Left renal pelvis (tissue), 4 donors: ENCODE measurements at regions not wholly inside any gene's neighbourhood (a gene's known extent, or its start where the extent isn't known, plus 50 kb on each side); places are given as distances from the start of the nearest gene placed in this dataset.

Experiments used
- DNase-seq, 4 donors: peaks; one replicate each; pipeline ENCODE4 v3.0.0-alpha.2; 2013; ENCODE audit warnings: low read depth in 4 of 4, low spot score in 3 of 4

DNA sequence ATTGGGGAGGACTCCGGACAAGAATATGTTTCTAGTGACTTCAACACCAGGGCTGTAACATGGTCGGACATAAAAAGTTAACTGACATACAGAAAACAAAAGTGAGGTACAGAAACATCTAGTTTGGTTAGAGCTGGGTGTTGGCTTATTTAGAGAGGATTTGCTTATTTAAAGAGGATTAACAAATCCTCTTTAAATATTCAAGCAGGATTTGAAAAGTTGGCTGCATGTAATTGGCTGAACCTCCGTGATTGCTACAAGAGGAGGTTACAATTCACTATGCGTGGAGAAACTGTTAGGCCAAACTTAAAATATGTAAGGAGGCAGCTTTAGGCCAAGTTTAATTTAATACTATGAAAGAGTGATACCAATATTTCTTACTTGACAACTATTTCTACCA is 2707.4 kb downstream of the ARAP2 start:
- DNase-seq = no peak

DNA sequence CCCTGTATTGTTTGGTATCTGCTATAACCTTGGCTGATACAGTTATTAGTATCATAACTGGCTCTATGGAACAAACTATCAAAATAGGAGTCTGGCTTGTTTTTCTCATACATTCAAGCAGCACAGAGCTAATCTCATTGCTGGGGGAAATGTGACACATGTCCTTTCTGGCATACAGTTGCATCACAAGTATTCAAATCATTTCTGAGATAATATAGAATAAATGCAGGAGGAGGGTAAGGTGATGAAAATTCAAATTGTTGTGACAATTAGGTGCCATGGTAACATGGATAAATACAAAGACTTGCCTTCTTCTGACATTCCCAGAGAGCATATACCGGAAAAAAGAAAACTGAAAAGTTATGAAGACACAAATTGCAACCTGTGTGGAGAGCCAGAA is 2706.8 kb downstream of the ARAP2 start:
- no peak for DNase-seq

DNA sequence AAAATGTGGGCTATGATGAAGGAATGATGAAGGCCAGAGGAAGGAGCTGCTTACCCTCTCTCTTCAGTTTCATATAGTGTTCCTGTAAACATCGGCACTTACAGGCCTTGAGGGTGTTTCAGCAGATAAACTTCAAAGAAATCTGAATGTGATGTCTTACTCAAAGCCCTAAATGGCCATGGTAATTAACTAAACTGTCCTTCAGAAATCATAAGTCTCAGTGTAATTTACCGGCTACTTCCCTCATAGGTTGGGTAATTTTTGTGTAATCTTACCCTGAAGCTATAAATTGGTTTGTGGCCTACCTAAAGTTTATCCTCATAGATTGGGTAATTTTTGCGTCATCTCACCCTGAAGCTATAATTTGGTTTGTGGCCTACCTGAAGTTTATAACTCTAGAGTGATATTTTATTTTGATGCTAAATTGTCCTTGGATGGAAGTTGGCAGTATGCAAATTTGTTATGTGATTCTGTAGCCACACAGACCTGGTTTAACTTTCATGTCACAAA is 2700.3 kb downstream of the ARAP2 start:
- no peak for DNase-seq

DNA sequence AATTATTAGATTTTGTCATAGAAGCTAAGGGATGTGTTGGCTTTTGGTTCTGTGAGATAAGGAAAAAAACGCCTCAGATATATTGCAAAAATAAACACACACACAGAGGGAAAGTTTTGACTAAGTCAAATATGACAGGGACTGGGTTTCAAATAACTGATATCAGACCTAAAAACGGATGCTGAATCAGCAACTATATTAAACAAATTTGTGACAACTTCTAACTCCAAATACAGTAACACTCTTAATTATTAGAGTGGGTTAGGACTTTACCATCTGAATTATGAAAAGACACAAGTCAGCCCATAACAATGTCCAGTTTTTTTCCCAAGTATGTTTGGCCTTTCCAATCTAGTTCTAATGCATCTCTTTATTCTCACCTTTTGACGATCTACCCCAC is 2693.1 kb downstream of the ARAP2 start:
- DNase-seq = no peak

DNA sequence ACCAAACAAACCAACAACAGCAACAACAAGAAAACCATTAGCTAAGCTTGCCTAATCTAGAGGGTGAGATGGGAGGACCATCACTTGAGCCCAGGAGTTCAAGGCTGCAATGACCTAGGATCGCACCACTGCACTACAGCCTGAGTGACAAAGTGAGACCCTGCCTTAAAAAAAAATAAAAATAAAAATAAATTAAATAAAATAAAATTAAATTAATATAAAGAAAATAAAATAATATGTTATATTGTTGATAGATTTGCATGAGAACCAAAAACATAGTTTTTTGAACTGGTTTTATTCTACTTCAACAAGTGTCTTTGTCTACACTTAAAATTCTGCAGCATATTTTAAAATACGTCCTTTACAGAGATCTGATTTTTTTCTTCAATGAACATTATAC is 2683.1 kb downstream of the ARAP2 start:
- no peak for DNase-seq

DNA sequence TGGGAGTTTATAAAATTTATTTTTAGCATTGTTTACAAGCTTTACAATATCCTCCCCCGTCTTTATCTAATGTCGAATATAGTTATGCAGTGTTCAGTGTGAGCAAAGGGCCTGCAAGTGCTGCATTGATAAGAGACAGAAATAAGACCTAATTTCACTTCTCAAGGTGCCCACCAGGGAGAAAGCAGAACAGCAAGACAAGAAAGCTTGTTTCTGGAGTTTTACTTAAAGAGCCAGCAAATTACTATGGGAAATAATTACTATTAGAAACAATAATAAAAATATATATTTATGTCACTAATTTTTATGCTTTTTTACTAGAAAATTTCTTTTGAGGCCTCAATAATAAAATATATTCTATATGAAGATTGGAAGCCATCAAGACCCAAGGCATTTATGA is 2677.7 kb downstream of the ARAP2 start:
- DNase-seq = no peak

DNA sequence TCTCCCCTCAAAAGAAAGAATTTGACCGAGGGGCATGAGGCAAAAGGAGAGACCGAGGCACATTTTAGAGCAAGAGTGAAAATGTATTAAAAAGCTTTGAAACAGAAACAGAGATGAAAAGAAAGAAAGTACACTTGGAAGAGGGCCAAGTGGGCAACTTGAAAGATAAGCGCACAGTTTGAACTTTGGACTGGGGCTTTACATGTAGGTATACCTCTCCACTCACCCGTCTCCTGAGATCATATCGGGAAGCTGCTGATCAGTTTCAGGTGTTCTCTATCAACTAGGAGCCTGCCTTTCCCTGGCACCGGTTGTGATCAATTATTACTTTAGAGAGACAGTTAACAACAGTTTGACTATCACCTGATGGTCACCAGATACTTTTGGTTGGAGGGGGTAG is 2666.5 kb downstream of the ARAP2 start:
- DNase-seq = no peak

DNA sequence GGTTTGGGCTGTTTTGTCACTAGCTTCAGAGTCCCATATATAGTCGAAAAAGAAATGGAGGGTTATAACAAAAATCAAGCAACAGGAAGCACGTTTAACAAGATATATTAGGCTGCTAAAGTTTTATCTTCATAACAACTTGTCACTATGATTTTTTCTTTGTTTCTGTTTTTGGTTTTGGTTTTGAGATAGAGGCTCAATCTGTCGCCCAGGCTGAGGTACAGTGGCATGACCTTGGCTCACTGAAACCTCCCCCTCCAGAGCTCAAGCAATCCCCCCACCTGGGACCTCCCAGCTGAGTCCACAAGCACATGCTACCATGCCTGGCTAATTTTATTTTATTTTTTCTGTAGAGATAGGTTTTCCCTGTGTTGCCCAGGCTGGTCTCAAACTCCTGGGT is 2664.4 kb downstream of the ARAP2 start:
- no peak for DNase-seq

DNA sequence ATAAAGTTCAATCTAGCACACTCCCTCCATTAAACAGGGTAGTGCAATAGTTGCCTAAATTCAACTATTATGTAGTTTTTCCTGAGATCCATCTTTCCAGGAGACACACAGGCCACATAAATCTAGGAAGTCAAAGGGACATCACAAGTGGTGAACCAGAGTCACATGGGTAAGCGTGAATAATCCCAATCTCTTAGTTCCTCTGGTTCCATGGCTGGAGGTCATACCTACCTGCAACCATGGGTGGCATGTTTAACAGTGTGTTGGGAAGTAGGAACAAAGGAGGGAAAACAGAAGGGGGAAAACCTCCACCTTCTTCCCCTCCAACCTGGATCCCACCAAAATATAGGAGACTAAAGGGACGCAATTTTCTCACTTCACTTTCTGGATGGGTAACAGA is 2651.6 kb downstream of the ARAP2 start:
- DNase-seq = no peak

DNA sequence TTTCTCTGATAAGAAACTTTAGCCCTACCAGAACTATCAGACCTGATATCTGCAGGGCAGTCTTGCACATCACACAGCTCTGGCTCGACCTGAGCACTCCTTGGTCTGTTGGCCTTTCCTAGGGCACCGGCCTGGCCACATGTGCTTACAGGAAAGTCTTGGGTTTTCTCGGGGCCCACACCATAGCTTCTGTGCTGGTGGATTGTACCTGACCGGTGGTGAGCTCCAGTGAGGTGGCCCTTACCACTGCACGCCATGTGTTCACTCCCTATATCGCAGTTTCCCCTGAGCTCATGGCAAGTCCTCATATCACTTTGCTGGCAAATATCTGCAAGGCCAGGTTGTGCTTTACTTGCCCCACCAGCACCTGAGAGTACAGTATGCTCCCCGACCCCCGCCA is 2637.4 kb downstream of the ARAP2 start:
- DNase-seq = no peak

DNA sequence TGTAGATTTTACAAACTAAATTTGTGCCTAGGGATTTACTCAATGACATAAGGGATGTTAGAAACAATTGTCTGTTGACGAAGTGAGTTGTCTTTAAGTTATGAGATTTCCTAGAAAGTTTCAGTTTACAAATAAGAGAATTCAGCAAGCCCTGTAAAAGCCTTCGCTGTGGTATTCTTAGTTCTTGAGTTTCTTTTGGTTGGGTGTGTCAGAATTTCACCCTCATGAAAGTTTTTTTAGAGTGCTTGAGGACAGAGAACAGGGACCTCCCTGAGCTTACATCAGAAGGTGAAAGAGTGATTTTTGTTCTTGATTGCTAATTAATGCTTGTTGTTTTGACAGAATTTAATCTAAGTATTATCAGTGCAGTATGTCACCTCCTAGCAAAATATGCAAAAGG is 2628.2 kb downstream of the ARAP2 start:
- DNase-seq = no peak

DNA sequence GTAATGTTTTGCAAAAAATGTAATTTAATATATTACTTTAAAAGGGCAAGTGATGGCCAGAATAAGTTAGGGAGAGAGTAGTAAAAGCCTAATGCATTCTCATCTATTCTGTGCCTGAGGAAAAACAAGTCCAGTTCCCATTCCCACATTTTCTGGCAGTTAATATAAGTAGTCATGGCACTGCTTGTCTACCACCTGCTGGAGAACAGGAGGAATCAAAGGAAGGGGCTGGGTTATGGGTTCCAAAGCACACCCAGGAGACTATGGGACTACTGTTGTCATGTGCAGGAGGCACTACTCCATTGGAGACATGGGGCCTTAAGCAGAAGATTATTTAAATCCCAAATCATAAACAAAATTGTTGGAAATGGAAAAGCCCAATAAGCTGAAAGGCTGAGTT is 2618.6 kb downstream of the ARAP2 start:
- no peak for DNase-seq

DNA sequence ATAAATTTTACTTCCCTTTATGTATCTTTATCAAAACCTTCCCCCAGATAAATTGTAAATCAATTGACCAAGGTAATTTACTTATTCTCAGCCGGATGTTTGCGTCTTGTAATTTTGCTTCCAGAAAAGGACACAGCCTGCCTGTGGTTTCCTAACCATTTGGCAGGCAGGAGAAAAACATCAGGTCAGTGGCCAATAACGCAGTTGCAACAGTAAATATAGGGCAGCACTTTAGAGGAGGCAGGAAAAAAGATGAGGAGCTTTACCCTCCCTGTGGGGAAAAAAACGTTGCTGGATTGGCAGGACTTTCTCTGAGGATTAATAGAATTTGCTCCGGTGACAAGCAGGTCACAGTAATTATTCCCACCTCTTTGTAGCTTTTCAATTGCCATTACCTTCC is 2618.1 kb downstream of the ARAP2 start:
- DNase-seq = no peak

DNA sequence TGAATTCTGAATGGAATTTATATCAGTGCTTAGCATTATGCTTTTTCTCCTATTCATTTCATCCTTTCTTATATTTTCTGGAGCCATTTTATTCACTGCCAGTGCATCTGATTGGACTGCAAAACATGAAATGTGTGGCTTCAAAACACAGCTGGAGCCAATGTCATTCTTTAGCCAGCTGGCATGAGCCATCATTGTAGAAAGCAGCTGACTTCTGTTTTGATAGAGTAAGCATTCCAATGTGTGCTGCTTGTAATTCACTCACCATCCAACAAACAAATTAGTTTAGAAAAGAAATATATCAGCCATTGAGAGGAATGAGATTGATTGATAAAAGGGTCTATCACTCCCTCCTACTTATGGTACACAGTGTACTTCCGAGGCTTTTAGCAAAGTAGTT is 2616.0 kb downstream of the ARAP2 start:
- no peak for DNase-seq

DNA sequence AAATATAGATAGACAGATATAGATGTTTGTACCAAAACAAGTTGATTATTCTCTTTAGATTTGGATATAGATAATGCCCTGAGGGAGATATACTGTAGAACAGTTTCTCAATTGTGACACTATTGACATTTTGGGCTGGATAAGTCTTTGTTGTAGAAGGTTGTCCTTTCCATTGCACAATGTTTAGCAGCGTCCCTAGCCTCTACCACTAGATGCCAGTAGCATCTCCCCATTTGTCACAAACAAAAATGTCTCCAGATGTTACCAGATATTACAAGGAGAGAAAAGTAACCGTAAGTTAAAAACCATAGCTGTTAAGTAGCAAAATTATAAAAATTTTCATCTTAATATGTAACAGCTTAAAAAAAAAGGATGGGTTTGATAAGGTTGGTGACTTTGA is 2595.3 kb downstream of the ARAP2 start:
- no peak for DNase-seq

DNA sequence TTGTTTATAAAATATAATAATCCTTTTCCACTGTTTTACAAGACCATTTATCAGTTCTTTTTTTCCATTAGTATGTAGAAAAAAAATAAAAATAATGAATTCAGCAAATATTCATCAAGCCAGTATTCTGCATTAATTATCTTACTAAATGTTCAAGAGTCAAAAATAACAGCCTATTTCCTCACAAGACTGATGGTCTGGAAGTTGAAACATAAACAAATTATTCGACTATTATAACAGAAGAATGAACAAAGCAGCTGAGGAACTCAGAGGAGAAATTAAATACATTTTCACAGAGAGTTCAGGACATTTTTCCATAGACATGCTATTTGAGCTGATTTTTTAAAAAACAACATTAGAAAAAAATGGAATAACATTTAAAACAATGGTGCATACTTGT is 2594.8 kb downstream of the ARAP2 start:
- DNase-seq = no peak

DNA sequence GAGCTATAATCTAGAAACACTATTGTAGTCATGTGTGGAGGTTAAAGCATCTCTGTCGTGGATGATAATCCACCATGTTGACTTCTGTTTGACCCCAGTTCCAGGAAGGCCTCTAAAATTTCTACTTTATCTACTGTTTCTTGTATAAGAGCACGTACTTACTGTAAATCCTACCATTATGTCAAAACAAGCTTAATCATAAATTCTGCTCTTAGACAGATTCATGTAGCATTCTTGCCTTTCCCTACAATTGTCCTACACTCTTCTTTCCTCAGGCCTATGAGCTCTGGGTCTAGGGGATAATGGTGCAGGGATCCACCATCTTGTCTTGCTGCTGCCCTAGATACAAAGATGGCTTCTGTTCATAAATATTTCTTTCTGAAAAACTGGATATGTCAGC is 2594.3 kb downstream of the ARAP2 start:
- DNase-seq = no peak

DNA sequence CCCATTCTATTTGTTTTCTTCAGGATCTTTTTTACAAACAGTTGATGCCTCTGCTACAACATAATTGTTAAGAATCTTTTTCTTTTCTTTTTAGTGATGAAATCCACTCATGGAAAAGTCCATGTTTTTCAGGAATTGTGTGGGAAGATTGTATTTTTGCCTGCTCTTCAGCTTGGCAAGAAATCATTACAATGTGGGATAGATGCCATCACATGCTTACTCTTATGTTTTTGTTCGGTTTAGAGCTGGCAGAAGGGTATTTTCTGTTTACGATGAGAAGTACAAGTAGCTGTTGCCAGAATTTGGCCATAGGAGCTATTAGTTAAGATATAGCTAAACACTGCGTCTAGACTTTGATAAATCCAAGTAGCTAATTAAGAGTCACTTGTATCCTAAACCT is 2585.3 kb downstream of the ARAP2 start:
- no peak for DNase-seq

DNA sequence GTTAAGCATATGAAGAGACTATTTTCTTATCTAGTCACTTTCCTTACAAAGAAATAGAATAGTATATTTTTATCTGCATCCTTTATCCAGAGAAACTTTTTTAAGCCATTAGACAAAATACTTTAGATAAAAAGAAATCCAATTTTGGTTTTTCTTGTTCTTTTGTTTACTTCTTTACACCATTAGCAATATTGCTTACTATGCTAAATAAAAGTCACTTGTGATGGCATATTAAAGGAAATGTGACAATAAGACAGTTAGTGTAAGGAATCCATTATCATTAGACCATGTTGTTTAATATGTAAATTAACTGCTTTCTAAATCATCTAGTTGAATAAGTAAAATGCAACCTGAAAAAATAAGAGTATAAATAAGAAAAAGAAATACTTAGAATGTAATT is 2582.7 kb downstream of the ARAP2 start:
- DNase-seq = no peak

DNA sequence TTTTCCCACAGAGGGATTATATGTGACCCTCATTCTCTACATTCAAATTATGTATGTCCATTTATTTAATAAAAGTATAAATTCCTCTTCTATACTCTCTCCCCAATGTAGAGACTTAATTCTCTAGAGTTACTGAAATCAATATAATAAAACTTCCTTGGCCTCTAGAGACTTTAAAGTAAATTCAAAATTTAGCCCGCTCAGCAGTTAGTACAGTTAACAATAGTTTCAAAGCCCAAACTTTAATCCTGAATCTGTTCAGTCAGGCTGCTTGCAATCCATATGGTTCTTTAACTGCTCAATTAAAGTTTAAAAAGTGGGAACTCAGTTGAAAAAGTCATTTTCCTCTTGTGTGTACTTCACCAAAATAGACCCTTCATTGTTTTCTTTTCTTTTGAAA is 2558.4 kb downstream of the ARAP2 start:
- no peak for DNase-seq

DNA sequence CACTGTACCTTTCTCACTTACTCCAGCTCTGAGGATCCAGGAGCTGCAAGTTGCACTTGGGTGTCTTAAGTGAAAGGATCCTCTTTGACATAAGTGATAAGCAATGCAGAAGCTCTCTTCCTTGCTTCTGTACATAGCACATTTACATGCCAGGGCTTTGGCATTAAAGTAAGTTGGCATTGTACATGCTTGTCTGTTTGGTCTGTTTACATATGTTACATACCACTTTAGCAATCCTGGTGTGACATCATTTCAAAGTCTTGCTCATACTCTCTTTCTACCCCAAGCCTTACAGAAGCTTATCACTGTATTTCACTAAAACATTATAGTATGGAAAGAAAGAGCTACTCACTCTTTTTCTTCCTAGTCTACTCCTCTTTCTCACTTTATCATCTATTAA is 2548.3 kb downstream of the ARAP2 start:
- DNase-seq = no peak

DNA sequence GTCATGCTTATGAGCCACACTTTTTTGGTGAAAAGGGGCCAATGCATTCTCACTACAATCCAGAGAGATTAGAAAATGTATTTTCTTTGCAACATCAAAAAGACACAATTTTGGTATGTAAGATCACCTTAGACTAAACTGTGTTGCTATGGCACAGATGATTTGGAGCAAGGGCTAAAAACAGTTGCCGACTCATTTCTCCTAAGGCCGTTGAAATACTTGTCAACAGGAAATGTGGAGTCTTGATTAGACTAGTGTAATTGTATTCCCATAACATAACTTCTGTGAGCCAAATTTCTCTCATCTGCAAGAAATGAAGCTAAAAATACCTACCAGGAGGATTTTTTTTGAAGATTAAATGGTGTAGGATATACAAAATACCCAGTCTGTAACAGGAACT is 2547.7 kb downstream of the ARAP2 start:
- no peak for DNase-seq

DNA sequence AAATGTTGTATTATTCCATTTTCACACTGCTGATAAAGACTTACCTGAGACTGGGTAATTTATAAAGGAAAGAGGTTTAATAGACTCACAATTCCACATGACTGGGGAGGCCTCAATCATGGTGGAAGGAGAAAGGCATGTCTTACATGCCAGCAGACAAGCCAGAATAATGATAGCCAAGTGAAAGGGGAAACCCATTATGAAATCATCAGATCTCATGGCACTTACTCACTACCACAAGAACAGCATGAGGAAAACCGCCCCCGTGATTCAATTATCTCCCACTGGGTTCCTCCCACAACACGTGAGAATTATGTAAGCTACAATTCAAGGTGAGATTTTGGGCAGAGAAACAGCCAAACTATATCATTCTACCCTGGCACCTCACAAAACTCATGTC is 2535.1 kb downstream of the ARAP2 start:
- no peak for DNase-seq

DNA sequence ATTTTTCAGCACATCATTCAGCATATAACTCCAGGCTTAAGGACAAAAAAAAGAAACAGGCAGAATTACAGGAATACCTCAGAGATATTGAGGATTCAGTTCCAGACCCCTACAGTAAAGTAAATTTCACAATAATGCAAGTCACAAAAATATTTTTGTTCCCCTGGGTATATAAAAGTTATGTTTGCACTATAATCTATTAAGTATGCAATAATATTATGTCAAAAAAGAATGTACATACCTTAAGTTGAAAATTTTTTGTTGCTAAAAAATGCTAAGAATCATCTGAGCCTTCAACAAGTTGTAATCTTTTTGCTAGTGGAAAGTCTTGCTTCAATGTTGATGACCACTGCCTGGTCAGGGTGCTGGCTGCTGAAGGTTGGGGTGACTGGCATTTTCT is 2532.5 kb downstream of the ARAP2 start:
- no peak for DNase-seq
